BJ (cell line): ENCODE measurements at regions not wholly inside any gene's neighbourhood (a gene's known extent, or its start where the extent isn't known, plus 50 kb on each side); places are given as distances from the start of the nearest gene placed in this dataset.

Source experiments
- CTCF ChIA-PET: fragments of 350-600 bp; formaldehyde crosslinking; extraction: SDS; loops from one replicate; lab custom pipeline; 2021; ENCODE audit warnings: antibody characterized with exemption, inconsistent platforms; lab: Yijun Ruan, JAX
- POLR2A ChIA-PET: fragments of 300-600 bp; sonication (Branson Sonifier 250); formaldehyde crosslinking; extraction: SDS; loops from one replicate; lab custom pipeline; 2021; ENCODE audit warnings: antibody characterized with exemption; lab: Charles Lee
- DNase-seq: peaks from one replicate; pipeline ENCODE4 v3.0.0-alpha.2; 2011; ENCODE audit warnings: low read depth
- H3K27me3 ChIP-seq: 2 replicates; pipeline ENCODE4 v1.6.0; 2011; ENCODE audit warnings: low read length; ENCODE audit not compliant: control insufficient read depth, insufficient read depth
- H3K36me3 ChIP-seq: 2 replicates; pipeline ENCODE4 v1.5.1; 2011; ENCODE audit warnings: low read length; ENCODE audit not compliant: control insufficient read depth, insufficient read depth
- H3K4me3 ChIP-seq: 2 replicates; pipeline ENCODE4 v1.5.1; 2011; ENCODE audit warnings: low read depth, mild to moderate bottlenecking, control low read depth, low read length
- TF ChIP-seq, protein P1 (sequence below): IDR thresholded peaks from 2 replicates; pipeline ENCODE4 v1.5.1; 2011; ENCODE audit warnings: low read depth, mild to moderate bottlenecking, control low read depth, inconsistent platforms, low read length, moderate library complexity; ENCODE audit not compliant: insufficient read depth

DNA sequence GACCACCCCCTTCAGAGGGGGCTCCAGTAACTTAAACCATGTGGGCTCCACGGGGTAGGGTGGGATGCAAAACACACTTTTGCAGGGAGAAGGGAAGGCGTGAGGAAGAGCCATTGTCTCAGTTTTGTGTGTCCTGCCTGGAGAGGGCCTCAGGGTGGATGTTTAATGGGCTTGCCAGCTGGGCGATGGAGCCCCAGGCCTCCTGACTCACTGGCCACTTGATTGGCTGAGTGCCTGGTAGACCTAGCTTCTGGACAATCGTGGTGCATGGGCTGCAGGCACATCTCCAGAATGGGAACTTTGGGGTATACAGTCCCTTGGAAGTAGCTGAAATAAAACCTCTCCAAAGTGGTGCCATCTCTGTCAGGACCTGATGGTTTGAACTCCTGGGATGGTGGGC lies 118.3 kb upstream of the MRPS22 start:
- POLR2A ChIA-PET = no interaction called here

DNA sequence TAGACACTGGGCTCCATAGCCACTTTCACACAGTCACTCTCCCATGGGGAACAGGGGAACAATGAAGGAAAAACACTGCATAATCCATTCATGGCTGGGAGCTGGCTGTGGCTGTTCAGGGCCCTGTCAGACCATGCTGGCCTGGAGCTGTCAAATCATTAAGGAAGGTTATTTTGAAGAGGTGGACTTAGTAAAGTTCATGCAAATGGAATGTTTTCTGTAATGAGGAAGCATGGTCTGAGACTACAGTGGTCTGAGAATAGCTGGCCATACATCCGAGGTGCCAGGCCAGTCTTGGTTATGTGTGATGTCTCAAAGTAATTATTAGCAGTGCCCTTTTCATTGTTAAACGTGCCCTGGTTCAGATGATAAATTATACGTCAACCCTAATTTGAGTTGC lies 117.1 kb upstream of the MRPS22 start:
- TF ChIP-seq, protein P1, sequence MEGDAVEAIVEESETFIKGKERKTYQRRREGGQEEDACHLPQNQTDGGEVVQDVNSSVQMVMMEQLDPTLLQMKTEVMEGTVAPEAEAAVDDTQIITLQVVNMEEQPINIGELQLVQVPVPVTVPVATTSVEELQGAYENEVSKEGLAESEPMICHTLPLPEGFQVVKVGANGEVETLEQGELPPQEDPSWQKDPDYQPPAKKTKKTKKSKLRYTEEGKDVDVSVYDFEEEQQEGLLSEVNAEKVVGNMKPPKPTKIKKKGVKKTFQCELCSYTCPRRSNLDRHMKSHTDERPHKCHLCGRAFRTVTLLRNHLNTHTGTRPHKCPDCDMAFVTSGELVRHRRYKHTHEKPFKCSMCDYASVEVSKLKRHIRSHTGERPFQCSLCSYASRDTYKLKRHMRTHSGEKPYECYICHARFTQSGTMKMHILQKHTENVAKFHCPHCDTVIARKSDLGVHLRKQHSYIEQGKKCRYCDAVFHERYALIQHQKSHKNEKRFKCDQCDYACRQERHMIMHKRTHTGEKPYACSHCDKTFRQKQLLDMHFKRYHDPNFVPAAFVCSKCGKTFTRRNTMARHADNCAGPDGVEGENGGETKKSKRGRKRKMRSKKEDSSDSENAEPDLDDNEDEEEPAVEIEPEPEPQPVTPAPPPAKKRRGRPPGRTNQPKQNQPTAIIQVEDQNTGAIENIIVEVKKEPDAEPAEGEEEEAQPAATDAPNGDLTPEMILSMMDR = no peak
- POLR2A ChIA-PET = no interaction called here
- no peak overlapping the region for H3K4me3 ChIP-seq

More for the DNA sequence above, 118.3 kb upstream of the MRPS22 start:
- H3K36me3 ChIP-seq = no peaks in the 10 kb centered on the region
- TF ChIP-seq, protein P1 = no peak
- H3K4me3 ChIP-seq = no peak overlapping the region
- CTCF ChIA-PET = interaction anchor here (0.6 to 1.4 kb wide), 3 partner anchors 9 to 123 kb away, joined by 4 read pairs; no protein-coding TSS in a partner anchor
- H3K27me3 ChIP-seq = no peaks in the 10 kb centered on the region
- no peak for DNase-seq

DNA sequence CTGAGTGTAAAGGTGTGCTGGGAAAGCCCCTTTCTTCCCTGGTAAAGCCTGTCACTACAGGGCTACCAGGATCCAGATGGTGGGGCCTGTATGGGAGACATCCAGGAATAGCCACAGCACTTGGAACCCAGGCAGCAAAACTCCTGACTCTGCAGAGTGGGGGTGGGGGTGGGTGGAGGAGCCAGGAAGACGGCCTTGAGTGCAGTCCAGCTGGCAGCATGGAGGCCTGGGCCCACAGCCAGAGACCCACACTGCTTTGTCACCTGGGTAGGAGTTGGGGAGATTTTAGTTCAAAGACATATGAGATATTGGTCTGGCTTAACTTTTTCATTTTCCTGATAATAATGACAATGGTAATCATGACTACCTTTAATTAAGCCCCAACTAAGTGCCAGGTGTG lies 116.7 kb upstream of the MRPS22 start:
- ChIA-PET POLR2A (no interaction called here), CTCF (interaction anchor here (1.4 kb wide), 1 partner anchor 11 kb away, joined by 4 read pairs; no protein-coding TSS in a partner anchor)
- no peak for DNase-seq
- H3K36me3 ChIP-seq = no peaks in the 10 kb centered on the region
- H3K27me3 ChIP-seq = no peaks in the 10 kb centered on the region
- TF ChIP-seq, protein P1 = no peak
- no peak overlapping the region for H3K4me3 ChIP-seq

More for the DNA sequence above, 117.1 kb upstream of the MRPS22 start:
- Histone ChIP-seq H3K36me3 (no peaks in the 10 kb centered on the region), H3K27me3 (no peaks in the 10 kb centered on the region)
- CTCF ChIA-PET = interaction anchor here (1.4 kb wide), 1 partner anchor 10 kb away, joined by 4 read pairs; no protein-coding TSS in a partner anchor
- no peak for DNase-seq

GRCh38 chr3:139227827-139228226 lies 116.0 kb upstream of the MRPS22 start:
- POLR2A ChIA-PET = no interaction called here

GRCh38 chr3:139230391-139230790 lies 113.4 kb upstream of the MRPS22 start:
- TF ChIP-seq, protein P1 = no peak
- Histone ChIP-seq H3K4me3 (no peak overlapping the region), H3K36me3 (no peaks in the 10 kb centered on the region), H3K27me3 (peaks cover 2% of the 10 kb centered on the region; the same call in 1 of the 2 replicates)
- CTCF ChIA-PET = interaction anchor here (1.1 to 1.4 kb wide), 2 partner anchors 51 to 98 kb away, joined by 3 to 4 read pairs; no protein-coding TSS in a partner anchor
- DNase-seq = no peak
- POLR2A ChIA-PET = no interaction called here

More at GRCh38 chr3:139227827-139228226, 116.0 kb upstream of the MRPS22 start:
- H3K36me3 ChIP-seq = no peaks in the 10 kb centered on the region
- TF ChIP-seq, protein P1 = no peak
- DNase-seq = no peak
- no peak overlapping the region for H3K4me3 ChIP-seq
- no peaks in the 10 kb centered on the region for H3K27me3 ChIP-seq
- CTCF ChIA-PET = no interaction called here
